ENCODE measurements at regions not wholly inside any gene's neighbourhood (a gene's known extent, or its start where the extent isn't known, plus 50 kb on each side); places are given as distances from the start of the nearest gene placed in this dataset.
"Not testable (repeated sequence)": the region's sequence is repeated elsewhere in the genome, so short reads cannot be mapped to it uniquely, and the experiment has no call there.

DNA sequence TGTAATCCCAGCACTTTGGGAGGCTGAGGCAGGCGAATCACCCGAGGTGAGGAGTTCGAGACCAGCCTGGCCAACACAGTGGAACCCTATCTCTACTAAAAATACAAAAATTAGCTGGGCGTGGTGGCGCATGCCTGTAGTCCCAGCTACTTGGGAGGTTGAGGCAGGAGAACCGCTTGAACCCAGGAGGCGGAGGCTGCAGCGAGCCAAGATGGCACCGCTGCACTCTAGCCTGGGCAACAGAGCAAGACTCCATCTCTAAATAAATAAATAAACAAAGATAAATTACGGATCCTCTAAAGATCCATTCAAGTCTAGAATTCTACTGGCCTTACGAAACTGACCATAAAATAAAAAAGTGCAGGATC is 60.4 kb downstream of the SIPA1L2 start:
- TF ChIP-seq POLR2A (IDR thresholded peaks at IDR 0.05) = not testable (repeated sequence)
- TF ChIP-seq, protein P1, sequence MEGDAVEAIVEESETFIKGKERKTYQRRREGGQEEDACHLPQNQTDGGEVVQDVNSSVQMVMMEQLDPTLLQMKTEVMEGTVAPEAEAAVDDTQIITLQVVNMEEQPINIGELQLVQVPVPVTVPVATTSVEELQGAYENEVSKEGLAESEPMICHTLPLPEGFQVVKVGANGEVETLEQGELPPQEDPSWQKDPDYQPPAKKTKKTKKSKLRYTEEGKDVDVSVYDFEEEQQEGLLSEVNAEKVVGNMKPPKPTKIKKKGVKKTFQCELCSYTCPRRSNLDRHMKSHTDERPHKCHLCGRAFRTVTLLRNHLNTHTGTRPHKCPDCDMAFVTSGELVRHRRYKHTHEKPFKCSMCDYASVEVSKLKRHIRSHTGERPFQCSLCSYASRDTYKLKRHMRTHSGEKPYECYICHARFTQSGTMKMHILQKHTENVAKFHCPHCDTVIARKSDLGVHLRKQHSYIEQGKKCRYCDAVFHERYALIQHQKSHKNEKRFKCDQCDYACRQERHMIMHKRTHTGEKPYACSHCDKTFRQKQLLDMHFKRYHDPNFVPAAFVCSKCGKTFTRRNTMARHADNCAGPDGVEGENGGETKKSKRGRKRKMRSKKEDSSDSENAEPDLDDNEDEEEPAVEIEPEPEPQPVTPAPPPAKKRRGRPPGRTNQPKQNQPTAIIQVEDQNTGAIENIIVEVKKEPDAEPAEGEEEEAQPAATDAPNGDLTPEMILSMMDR (IDR thresholded peaks at IDR 0.05) = not testable (repeated sequence)

Measured in Peyer's patch (tissue), 4 donors.